Muscle of arm (tissue), 1 donor: ENCODE measurements at regions not wholly inside any gene's neighbourhood (a gene's known extent, or its start where the extent isn't known, plus 50 kb on each side); places are given as distances from the start of the nearest gene placed in this dataset.
A peak's percentile ranks its signal among the peaks of the same experiment; 100 is the strongest.

Experiments used
- DNase-seq: peaks from one replicate; pipeline ENCODE4 v3.0.0-alpha.2; 2013

DNA sequence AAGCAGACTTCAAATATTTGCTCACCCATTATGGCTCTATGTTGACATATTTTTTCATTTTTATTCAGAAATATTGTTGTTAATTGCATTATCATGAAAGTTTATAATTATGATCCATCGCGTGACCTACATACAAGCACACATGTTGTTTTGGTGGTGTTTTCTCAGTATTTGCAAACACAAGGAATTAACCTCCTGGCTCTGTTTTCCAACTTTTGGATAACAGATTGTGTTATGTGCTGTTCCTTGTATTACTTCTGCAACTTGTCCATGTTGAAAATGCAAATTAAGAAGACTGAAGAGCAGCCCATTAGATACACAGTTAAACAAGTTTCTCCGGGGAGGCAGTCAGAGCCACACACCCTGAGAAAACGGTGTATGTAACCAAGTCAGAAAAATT, 201.2 kb downstream of the SEC23A start:
- no peak for DNase-seq

GRCh38 chr14:38900887-38901286, 202.1 kb downstream of the SEC23A start:
- no peak for DNase-seq

- no peak for DNase-seq
Observed at GRCh38 chr14:38887696-38888095, 215.3 kb downstream of the SEC23A start.

- no peak for DNase-seq
Observed at GRCh38 chr14:38884109-38884508, 218.9 kb downstream of the SEC23A start.

DNA sequence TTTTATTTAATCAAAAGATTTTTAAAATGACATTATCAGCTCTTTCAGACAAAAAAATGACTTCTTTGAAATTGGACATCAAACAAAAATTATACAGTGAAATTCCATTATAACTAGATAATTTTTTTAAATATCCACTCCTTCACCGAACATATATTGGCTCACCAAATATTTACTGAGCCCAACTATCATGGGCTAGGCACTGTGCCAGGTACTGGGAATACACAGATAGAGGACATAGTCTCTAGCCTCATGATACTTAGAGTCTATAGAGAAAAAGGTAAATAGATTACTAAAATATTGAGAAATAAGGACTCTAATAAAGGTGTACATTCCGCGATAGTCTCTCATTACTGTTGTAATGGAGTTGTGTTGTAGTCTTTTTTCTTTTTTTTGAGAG, 219.9 kb downstream of the SEC23A start:
- no peak for DNase-seq

DNA sequence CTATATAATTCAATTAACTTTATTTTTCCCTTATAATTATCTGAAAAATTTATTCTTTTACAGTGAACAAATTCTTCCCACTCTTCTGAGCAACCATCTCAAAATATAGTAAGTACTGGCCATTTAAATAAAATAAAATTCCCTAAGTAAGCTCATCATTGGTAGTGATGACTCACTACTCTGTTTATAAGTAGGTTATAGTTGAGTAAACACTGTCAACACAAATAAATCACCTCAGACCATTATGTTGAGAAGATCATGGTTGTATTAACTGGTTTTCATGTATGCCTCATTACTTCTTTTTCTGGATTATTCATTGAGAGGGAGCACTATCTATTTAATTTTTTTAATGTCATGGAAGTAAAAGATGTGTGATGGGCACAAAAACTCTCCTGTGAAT, 220.5 kb downstream of the SEC23A start:
- no peak for DNase-seq

DNA sequence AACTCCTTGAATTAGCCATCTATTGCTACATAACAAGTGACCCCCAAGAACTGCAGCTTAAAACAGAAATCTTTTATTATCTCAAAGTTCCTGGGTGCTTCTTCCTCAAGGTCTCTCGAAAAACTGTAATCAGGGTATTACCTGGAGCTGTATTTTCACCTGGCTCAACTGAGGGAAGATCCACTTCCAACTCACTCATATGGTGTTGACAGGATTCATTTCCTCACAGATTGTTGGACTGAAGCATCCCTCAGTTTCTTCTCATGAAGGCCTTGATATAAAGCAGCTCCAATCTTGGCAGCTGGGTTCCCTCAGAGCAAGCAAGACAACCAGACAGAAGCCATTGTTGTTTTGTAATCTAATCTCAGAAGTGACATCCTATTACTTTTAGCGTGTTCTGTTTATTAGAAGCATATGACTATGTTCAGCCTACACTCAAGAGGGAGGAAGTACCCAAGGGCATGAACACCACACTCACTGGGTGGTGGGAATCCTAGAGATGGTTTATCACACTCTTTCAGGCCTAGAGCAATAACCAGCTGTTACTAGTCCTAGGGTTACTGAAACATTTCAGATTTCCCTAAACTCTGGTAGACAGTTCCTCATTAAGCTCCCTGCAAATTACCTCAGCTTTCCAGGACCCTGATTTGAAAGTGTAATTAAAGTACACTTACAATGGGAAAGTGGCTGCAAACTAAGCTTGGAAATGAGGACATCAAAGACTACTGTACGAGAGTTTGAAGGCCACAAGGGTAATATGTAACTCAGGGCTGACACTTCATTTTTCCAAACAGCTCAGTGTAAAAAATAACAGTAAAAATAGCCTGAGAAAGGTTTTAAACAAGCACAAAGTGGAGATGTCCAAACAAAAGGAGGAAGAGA, 222.2 kb downstream of the SEC23A start:
- no peak for DNase-seq

GRCh38 chr14:38877744-38878388, 225.2 kb downstream of the SEC23A start:
- DNase-seq, result no peak

DNA sequence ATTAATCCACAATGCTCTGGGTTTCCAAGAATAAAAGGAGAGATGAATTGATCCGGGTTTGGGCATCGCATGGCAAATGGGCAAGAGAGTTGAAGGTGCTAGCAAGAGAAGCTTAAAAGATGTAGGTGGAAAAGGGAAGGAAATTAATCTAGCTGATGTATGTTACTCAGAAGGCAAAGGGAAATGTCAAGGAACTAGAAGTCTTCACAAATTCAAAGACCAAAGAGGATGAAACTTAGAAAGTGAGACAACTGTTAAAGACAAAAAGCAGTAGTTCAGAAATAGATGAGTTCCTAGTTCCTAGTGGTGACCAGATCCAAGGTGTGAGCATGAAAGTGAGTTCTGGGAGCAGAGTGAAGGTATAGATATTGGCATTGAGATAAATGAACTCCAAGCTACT, 228.3 kb downstream of the SEC23A start:
- no peak for DNase-seq

DNA sequence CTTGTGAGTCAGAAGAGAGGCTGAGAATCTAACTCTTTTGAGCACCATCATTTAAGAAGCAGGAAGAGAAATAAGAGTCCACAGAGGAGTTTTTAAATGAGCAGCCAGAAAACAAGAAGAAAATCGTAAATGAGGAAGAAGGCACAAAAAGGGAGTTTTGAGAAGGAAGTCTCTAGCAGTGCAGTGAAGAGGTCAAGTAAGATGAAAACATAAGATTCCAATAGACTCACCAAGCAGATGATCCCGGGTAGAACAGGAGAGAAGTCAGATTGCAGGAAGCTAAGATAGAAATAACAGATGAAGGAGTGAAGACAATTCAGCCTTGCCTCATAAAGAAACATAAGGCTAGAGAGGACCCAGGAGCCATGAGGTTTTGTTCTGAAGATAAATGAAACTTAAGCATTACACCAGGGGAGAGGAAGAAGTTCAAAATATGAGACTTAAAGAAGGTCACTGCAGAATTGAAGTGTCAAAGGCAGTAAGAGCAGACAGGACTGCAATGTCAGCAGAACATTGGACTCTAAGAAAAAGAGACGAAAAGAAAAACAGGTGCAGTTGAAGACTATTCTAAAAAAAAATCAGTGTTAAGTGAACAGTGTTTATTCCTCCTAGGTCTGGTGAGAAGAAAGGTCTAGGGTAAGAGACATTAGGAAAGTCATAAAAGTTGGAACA, 229.0 kb downstream of the SEC23A start:
- no peak for DNase-seq

GRCh38 chr14:38870296-38870836, 232.7 kb downstream of the SEC23A start:
- DNase-seq, result no peak

GRCh38 chr14:38868399-38869290, 234.4 kb downstream of the SEC23A start:
- no peak for DNase-seq

DNA sequence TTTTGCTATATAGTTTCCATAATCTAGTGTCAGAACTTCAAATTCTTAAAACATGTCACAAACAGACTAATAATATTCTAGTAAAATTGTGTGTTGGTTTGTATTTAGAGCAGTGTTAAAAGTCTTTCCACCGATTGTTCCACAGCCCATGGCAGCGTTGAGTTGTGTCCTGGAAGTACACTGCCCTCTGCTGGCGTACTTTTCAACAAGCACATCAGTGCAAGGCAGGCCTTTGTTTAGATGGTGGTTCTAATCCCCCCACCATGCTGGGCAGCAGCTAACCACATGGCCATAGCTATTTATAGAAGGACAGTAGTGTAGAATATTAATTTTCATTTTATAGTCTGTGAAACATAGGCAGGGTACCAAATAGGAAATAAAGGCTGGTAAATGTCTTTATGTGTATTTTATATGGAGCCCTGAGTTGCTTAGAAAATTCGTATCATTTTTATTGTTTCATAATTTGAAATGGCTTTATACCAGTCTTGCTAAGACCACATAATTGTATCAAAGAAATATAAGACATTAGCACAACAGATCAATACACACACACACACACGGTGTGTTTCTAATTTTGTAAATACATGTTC, 235.4 kb downstream of the SEC23A start:
- DNase-seq, result peak; percentile 83

DNA sequence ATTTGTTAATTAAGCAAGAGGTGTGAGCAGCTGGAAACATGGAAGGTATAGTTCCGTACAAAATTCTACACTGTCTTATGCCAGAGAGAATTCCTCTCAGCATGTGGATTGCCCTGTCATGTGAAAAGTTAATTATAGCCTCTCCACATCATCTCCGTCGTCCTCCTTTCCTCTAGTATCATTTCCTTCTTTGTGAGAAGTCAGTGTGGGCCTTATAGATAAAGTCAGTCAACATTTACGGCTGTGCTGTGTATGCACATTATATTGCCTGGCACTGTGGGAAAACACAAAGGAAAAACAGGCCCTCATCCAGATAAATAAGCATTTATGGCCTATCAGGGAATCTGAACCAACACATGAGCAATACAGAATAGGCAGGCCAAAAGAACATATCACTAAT, 236.6 kb downstream of the SEC23A start:
- peak; percentile 7 for DNase-seq

GRCh38 chr14:38862366-38862765, 240.7 kb downstream of the SEC23A start:
- DNase-seq, result no peak

DNA sequence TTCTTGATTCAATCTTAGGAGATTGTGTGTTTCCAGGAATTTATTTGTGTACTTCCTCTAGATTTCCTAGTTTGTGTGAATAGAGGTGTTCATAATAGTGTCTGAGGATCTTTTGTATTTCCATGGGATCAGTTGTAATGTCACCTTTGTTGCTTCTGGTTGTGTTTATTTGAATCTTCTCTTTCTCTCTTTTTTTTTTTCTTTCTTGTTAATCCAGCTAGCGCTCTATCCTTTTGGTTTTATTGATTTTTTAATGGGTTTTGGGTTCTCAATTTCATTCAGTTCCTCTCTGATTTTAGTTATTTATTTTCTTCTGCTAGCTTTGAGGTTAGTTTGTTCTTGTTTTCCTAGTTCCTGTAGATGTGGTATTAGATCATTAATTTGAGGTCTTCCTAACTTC, 242.5 kb downstream of the SEC23A start:
- no peak for DNase-seq

DNA sequence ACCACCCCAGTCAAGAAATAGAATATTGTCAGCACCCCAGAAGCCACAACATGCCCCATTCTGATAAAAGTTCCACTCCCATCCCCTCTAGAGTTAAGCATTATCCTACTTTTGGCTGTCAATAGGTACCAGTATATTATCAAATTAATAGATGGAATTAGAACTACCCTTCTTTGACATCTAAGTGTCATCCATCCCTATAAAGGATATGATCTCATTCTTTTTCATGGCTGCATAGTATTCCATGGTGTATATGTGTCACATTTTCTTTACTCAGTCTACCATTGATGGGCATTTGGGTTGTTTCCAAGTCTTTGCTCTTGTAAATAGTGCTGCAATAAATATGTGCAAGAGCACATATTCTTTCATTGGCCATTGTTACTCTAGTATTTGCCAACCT, 246.2 kb downstream of the SEC23A start:
- DNase-seq, result no peak

DNA sequence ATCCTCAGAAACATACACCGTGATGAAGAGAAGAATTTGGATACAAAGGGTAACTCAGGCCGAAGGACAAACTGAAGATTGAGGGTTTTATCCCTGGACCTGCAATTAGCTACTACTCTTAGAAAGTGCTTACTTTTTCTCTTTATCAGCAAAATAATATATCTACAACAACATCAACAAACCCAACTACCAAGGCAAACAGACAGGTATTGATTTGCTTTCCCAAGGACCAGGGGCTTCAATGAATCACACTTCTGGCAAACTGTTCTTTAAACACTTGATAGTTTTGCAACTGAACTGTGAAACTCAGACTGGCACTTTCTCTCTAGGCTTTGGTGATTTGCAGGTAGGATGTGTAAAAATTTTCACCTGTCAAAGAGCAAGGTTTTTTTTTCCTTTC, 247.5 kb downstream of the SEC23A start:
- DNase-seq, result no peak

- DNase-seq, result no peak
Observed at GRCh38 chr14:38851111-38851510, 251.9 kb downstream of the SEC23A start.

GRCh38 chr14:38850664-38851063, 252.4 kb downstream of the SEC23A start:
- no peak for DNase-seq
